WTC11 (cell line): ENCODE measurements at regions not wholly inside any gene's neighbourhood (a gene's known extent, or its start where the extent isn't known, plus 50 kb on each side); places are given as distances from the start of the nearest gene placed in this dataset.

Experiments
- ATAC-seq: fragments of 200-7000 bp; cut with Tn5 transposase; 2 replicates; pipeline ENCODE4 v1.10.0; 2021; ENCODE audit warnings: mild to moderate bottlenecking, moderate library complexity
- CTCF ChIA-PET: fragments of 300-600 bp; sonication (Branson Sonifier 250); formaldehyde crosslinking; loops from one replicate; lab custom pipeline; 2021; ENCODE audit warnings: antibody characterized with exemption; lab: Charles Lee
- POLR2A ChIA-PET: fragments of 350-600 bp; sonication (Branson Sonifier 250); formaldehyde crosslinking; loops from one replicate; lab custom pipeline; 2021; ENCODE audit warnings: antibody characterized with exemption; lab: Charles Lee
- DNase-seq: peaks from one replicate; pipeline ENCODE4 v3.0.0; 2021; ENCODE audit warnings: low spot score
- H3K27ac Mint-ChIP-seq: 2 replicates; pipeline ENCODE4 v1.8.0; 2021; ENCODE audit warnings: mixed read lengths
- H3K27me3 Mint-ChIP-seq: 2 replicates; pipeline ENCODE4 v1.8.0; 2021; ENCODE audit warnings: low read depth, mild to moderate bottlenecking, moderate library complexity, mixed read lengths
- H3K36me3 Mint-ChIP-seq: 2 replicates; pipeline ENCODE4 v1.8.0; 2021; ENCODE audit warnings: mixed read lengths
- H3K4me1 Mint-ChIP-seq: 2 replicates; pipeline ENCODE4 v1.8.0; 2022; ENCODE audit warnings: mixed read lengths
- H3K4me3 Mint-ChIP-seq: 2 replicates; pipeline ENCODE4 v1.8.0; 2021; ENCODE audit warnings: mild to moderate bottlenecking, moderate library complexity, mixed read lengths
- H3K9me3 Mint-ChIP-seq: 2 replicates; pipeline ENCODE4 v1.8.0; 2021; ENCODE audit warnings: mixed read lengths
- ARID4B ChIP-seq: sonication (generic); formaldehyde crosslinking; IDR thresholded peaks from 2 replicates; pipeline ENCODE4 v1.8.0; 2023; ENCODE audit warnings: missing genetic modification reagents, mild to moderate bottlenecking, borderline replicate concordance
- CTCF ChIP-seq: fragments of 200-600 bp; IDR thresholded peaks from 2 replicates; pipeline ENCODE4 v1.8.0; 2022; ENCODE audit warnings: antibody characterized with exemption
- EMX1 ChIP-seq: fragments of 250-450 bp; sonication (Bioruptor Pico); IDR thresholded peaks from 2 replicates; pipeline ENCODE4 v1.8.0; 2021; ENCODE audit warnings: mild to moderate bottlenecking
- ERG ChIP-seq: fragments of 250-450 bp; sonication (Bioruptor Pico); IDR thresholded peaks from 2 replicates; pipeline ENCODE4 v1.8.0; 2021; ENCODE audit warnings: mild to moderate bottlenecking
- ESRRA ChIP-seq: sonication (generic); formaldehyde crosslinking; IDR thresholded peaks from 2 replicates; pipeline ENCODE4 v1.8.1; 2022; ENCODE audit warnings: mild to moderate bottlenecking, missing genetic modification reagents, borderline replicate concordance
- GRHL2 ChIP-seq: fragments of 250-450 bp; sonication (Bioruptor Pico); IDR thresholded peaks from 2 replicates; pipeline ENCODE4 v1.8.0; 2022; ENCODE audit warnings: mild to moderate bottlenecking, moderate library complexity; ENCODE audit not compliant: insufficient replicate concordance, severe bottlenecking
- IRF2 ChIP-seq: sonication (generic); formaldehyde crosslinking; IDR thresholded peaks from 2 replicates; pipeline ENCODE4 v1.8.0; 2022; ENCODE audit warnings: low read depth, missing genetic modification reagents, borderline replicate concordance
- MYBL2 ChIP-seq: sonication (generic); formaldehyde crosslinking; IDR thresholded peaks from 2 replicates; pipeline ENCODE4 v1.8.1; 2023; ENCODE audit warnings: mild to moderate bottlenecking, moderate library complexity, missing genetic modification reagents
- NR2C2 ChIP-seq: sonication (generic); formaldehyde crosslinking; IDR thresholded peaks from 2 replicates; pipeline ENCODE4 v1.8.0; 2022; ENCODE audit warnings: mild to moderate bottlenecking, missing genetic modification reagents
- OVOL2 ChIP-seq: fragments of 250-450 bp; sonication (Bioruptor Pico); IDR thresholded peaks from 2 replicates; pipeline ENCODE4 v1.9.0; 2021; ENCODE audit warnings: mild to moderate bottlenecking, borderline replicate concordance
- RORB ChIP-seq: fragments of 250-450 bp; sonication (Bioruptor Pico); IDR thresholded peaks from 2 replicates; pipeline ENCODE4 v1.9.0; 2021; ENCODE audit warnings: mild to moderate bottlenecking
- SP1 ChIP-seq: sonication (generic); formaldehyde crosslinking; conservative IDR thresholded peaks from 2 replicates; pipeline ENCODE4 v1.8.1; 2022; ENCODE audit warnings: missing genetic modification reagents
- ZNF317 ChIP-seq: sonication (generic); formaldehyde crosslinking; IDR thresholded peaks from 2 replicates; pipeline ENCODE4 v1.8.1; 2023; ENCODE audit warnings: low read depth, mild to moderate bottlenecking, moderate library complexity, missing genetic modification reagents, borderline replicate concordance
- ZNF425 ChIP-seq: fragments of 250-450 bp; sonication (Bioruptor Pico); conservative IDR thresholded peaks from 2 replicates; pipeline ENCODE4 v1.9.0; 2021; ENCODE audit warnings: mild to moderate bottlenecking
- TF ChIP-seq, protein P1 (sequence below): fragments of 250-450 bp; sonication (Bioruptor Pico); IDR thresholded peaks from 2 replicates; pipeline ENCODE4 v1.9.0; 2021; ENCODE audit warnings: mild to moderate bottlenecking
- TF ChIP-seq, protein P2 (sequence below): sonication (generic); formaldehyde crosslinking; IDR thresholded peaks from 2 replicates; pipeline ENCODE4 v1.8.1; 2023; ENCODE audit warnings: mild to moderate bottlenecking, missing genetic modification reagents
- TF ChIP-seq, protein P3 (sequence below): sonication (generic); formaldehyde crosslinking; IDR thresholded peaks from 2 replicates; pipeline ENCODE4 v1.8.1; 2022; ENCODE audit warnings: low read depth, missing genetic modification reagents, borderline replicate concordance

DNA sequence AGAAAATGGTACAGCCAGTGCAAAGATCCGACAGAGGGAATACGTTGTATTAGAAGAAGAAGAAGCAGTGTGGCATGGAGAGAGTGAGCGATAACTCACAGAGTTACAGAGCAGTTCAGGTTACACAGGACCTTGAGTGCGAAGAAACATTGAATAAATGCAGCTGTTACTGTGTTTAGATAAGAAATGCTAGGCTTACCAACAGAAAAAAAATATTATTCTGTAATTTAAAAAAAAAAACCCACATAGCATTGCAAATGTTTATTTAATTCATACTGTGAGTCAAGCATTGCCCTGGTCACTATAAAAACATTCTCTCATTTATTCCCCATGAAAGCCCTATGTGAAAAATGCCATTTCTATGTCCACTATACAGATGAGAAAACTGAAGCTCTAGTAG is 373.4 kb upstream of the EPHA7 start (continued):
- TF ChIP-seq ZNF425 (CRISPR knock-in tag) (no peak), RORB (CRISPR knock-in tag) (no peak), CTCF (no peak), SP1 (CRISPR knock-in tag) (no peak), EMX1 (CRISPR knock-in tag) (no peak), ZNF317 (CRISPR knock-in tag) (no peak), OVOL2 (no peak)
- TF ChIP-seq, protein P1, sequence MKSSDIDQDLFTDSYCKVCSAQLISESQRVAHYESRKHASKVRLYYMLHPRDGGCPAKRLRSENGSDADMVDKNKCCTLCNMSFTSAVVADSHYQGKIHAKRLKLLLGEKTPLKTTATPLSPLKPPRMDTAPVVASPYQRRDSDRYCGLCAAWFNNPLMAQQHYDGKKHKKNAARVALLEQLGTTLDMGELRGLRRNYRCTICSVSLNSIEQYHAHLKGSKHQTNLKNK (CRISPR knock-in tag) = no peak
- TF ChIP-seq, protein P2, sequence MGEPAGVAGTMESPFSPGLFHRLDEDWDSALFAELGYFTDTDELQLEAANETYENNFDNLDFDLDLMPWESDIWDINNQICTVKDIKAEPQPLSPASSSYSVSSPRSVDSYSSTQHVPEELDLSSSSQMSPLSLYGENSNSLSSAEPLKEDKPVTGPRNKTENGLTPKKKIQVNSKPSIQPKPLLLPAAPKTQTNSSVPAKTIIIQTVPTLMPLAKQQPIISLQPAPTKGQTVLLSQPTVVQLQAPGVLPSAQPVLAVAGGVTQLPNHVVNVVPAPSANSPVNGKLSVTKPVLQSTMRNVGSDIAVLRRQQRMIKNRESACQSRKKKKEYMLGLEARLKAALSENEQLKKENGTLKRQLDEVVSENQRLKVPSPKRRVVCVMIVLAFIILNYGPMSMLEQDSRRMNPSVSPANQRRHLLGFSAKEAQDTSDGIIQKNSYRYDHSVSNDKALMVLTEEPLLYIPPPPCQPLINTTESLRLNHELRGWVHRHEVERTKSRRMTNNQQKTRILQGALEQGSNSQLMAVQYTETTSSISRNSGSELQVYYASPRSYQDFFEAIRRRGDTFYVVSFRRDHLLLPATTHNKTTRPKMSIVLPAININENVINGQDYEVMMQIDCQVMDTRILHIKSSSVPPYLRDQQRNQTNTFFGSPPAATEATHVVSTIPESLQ = no peak
- TF ChIP-seq, protein P3, sequence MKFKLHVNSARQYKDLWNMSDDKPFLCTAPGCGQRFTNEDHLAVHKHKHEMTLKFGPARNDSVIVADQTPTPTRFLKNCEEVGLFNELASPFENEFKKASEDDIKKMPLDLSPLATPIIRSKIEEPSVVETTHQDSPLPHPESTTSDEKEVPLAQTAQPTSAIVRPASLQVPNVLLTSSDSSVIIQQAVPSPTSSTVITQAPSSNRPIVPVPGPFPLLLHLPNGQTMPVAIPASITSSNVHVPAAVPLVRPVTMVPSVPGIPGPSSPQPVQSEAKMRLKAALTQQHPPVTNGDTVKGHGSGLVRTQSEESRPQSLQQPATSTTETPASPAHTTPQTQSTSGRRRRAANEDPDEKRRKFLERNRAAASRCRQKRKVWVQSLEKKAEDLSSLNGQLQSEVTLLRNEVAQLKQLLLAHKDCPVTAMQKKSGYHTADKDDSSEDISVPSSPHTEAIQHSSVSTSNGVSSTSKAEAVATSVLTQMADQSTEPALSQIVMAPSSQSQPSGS (CRISPR knock-in tag) = no peak
- TF ChIP-seq, all 79 proteins: peak for 0

DNA sequence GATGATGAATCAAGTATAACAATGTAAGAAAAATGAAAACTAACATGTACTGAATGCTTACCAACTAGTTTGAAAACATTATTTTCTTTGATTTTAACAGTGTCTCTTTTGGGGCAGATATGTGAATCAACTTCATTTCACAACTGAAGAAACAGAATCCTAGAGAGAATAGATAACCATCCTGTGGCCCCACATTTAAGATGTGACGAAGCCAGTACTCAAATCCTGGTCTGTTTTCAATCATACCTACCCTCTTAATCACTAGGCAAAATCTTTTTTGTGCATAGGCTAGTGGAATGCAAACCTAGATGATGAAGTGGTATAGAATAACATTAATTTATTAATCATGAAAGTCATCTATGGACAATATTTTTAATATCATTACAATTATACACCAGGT is 371.6 kb upstream of the EPHA7 start:
- Mint-ChIP-seq H3K4me3 (no peak overlapping the region), H3K27ac (no peak overlapping the region), H3K4me1 (peaks cover 42% of the 10 kb centered on the region), H3K9me3 (no peaks in the 10 kb centered on the region), H3K36me3 (no peaks in the 10 kb centered on the region), H3K27me3 (no peaks in the 10 kb centered on the region)
- TF ChIP-seq, protein P3 (CRISPR knock-in tag) = no peak
- TF ChIP-seq GRHL2 (CRISPR knock-in tag) = no peak
- no peak for TF ChIP-seq ERG
- TF ChIP-seq ESRRA = no peak
- TF ChIP-seq NR2C2 = no peak
- no peak for TF ChIP-seq ARID4B
- no peak for TF ChIP-seq MYBL2 (CRISPR knock-in tag)
- no peak for TF ChIP-seq IRF2 (CRISPR knock-in tag)
- CTCF ChIA-PET = no interaction called here
- ATAC-seq (no peak), DNase-seq (no peak)
- POLR2A ChIA-PET = no interaction called here
